ENCODE measurements at regions not wholly inside any gene's neighbourhood (a gene's known extent, or its start where the extent isn't known, plus 50 kb on each side); places are given as distances from the start of the nearest gene placed in this dataset.

DNA sequence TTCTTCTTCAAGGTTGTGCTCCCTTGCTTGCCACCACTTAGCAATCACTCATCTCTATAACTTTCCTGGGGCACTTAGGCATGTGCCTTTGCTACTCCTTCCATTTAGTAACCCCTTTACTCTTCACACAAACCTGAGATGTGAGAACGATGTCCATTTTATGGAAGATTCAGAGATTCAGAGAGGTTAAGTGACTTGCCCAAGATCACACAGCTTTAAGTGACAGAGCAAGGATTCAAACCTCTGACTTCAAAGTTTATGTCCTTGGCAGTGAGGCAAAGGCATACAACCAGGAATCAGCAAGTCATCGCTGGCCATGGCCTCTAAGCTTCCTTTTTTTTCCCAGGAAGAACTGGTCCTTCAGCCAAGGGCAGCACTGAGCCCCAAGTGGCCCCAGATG is 56.0 kb upstream of the GALNT10 start:
- Histone ChIP-seq H3K27ac (replicated peaks) (no peak overlapping the region), H3K27me3 (ENCODE audit: insufficient read depth, poor library complexity, severe bottlenecking) (peaks cover 15% of the 10 kb centered on the region), H3K4me3 (replicated peaks; ENCODE audit: insufficient read depth, low read length) (no peak overlapping the region)
- no peak for DNase-seq (ENCODE audit: low read depth in 1 of 2, low spot score in 1 of 2)
- TF ChIP-seq, protein P1, sequence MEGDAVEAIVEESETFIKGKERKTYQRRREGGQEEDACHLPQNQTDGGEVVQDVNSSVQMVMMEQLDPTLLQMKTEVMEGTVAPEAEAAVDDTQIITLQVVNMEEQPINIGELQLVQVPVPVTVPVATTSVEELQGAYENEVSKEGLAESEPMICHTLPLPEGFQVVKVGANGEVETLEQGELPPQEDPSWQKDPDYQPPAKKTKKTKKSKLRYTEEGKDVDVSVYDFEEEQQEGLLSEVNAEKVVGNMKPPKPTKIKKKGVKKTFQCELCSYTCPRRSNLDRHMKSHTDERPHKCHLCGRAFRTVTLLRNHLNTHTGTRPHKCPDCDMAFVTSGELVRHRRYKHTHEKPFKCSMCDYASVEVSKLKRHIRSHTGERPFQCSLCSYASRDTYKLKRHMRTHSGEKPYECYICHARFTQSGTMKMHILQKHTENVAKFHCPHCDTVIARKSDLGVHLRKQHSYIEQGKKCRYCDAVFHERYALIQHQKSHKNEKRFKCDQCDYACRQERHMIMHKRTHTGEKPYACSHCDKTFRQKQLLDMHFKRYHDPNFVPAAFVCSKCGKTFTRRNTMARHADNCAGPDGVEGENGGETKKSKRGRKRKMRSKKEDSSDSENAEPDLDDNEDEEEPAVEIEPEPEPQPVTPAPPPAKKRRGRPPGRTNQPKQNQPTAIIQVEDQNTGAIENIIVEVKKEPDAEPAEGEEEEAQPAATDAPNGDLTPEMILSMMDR (IDR thresholded peaks at IDR 0.05; ENCODE audit: insufficient read depth, low read length): no peak
- TF ChIP-seq, protein P2, sequence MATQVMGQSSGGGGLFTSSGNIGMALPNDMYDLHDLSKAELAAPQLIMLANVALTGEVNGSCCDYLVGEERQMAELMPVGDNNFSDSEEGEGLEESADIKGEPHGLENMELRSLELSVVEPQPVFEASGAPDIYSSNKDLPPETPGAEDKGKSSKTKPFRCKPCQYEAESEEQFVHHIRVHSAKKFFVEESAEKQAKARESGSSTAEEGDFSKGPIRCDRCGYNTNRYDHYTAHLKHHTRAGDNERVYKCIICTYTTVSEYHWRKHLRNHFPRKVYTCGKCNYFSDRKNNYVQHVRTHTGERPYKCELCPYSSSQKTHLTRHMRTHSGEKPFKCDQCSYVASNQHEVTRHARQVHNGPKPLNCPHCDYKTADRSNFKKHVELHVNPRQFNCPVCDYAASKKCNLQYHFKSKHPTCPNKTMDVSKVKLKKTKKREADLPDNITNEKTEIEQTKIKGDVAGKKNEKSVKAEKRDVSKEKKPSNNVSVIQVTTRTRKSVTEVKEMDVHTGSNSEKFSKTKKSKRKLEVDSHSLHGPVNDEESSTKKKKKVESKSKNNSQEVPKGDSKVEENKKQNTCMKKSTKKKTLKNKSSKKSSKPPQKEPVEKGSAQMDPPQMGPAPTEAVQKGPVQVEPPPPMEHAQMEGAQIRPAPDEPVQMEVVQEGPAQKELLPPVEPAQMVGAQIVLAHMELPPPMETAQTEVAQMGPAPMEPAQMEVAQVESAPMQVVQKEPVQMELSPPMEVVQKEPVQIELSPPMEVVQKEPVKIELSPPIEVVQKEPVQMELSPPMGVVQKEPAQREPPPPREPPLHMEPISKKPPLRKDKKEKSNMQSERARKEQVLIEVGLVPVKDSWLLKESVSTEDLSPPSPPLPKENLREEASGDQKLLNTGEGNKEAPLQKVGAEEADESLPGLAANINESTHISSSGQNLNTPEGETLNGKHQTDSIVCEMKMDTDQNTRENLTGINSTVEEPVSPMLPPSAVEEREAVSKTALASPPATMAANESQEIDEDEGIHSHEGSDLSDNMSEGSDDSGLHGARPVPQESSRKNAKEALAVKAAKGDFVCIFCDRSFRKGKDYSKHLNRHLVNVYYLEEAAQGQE (IDR thresholded peaks at IDR 0.05; ENCODE audit: insufficient replicate concordance, low read depth): no peak
- no peak for TF ChIP-seq POLR2AphosphoS5 (IDR thresholded peaks at IDR 0.05; ENCODE audit: low read depth)
- no peak for TF ChIP-seq GABPA (IDR thresholded peaks at IDR 0.05; ENCODE audit: low read depth)
- no peak for TF ChIP-seq SPI1 (IDR thresholded peaks at IDR 0.05; ENCODE audit: borderline replicate concordance, low read depth)

DNA sequence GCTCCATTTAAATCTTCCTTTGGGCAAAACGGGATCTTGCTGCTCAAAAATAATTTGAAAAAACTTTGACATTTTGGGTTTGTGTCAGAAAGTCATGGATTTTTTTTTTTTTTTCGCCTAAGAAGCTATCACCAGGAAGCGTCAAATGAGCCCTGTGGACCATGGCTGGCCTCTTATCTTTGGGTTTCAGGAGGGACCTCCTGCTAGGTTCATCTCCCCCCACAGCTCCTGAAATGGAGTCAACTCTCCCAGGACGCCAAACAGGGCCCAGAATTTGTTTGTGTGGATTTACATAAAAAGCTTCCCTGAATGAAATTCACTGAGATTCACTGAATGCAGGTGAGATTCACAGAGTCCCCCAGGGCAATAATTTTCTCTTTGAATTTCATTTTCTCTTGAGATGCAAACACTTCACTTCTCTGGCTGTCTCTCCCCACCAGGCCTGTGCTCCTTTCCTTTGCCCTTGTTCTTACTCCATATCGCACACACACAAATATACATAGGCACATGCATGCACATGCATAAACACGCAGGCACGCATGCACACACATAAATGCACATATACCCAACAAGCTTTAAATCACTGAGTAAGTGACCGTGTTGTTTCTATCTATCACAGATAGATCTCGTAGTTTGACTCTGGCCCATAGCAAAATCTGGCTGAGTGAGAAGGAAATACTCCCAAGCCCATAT is 55.3 kb upstream of the GALNT10 start:
- no peak for TF ChIP-seq SPI1 (IDR thresholded peaks at IDR 0.05; ENCODE audit: borderline replicate concordance, low read depth)
- TF ChIP-seq, protein P1 (IDR thresholded peaks at IDR 0.05; ENCODE audit: insufficient read depth, low read length): no peak
- TF ChIP-seq GABPA (IDR thresholded peaks at IDR 0.05; ENCODE audit: low read depth): no peak
- TF ChIP-seq POLR2AphosphoS5 (IDR thresholded peaks at IDR 0.05; ENCODE audit: low read depth): no peak
- TF ChIP-seq, protein P2 (IDR thresholded peaks at IDR 0.05; ENCODE audit: insufficient replicate concordance, low read depth): no peak
- no peak overlapping the region for H3K27ac ChIP-seq (replicated peaks)
- peaks cover 15% of the 10 kb centered on the region for H3K27me3 ChIP-seq (ENCODE audit: insufficient read depth, poor library complexity, severe bottlenecking)
- no peak overlapping the region for H3K4me3 ChIP-seq (replicated peaks; ENCODE audit: insufficient read depth, low read length)
- no peak for DNase-seq (ENCODE audit: low read depth in 1 of 2, low spot score in 1 of 2)

DNA sequence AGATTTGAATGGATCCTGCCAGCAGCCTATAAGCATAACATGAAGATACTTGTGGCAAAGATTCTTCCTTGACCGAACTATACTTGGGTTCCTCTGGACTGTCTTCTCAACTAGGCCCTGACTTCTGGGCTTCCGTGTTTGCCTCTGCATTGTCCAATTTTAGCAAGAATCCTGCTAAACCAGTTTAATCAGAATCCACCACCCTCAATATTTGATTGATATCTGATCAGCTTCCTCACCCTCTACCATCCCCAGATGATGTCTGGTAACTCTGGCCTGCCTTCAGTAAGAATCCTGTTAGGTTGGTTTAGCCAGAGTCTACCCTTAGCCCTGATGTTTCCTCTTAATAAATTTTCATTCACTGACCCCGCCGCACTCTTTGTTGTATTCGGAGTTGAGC is 54.4 kb upstream of the GALNT10 start:
- Histone ChIP-seq H3K27ac (replicated peaks) (no peak overlapping the region), H3K4me3 (replicated peaks; ENCODE audit: insufficient read depth, low read length) (no peak overlapping the region), H3K27me3 (ENCODE audit: insufficient read depth, poor library complexity, severe bottlenecking) (peaks cover 10% of the 10 kb centered on the region)
- TF ChIP-seq POLR2AphosphoS5 (IDR thresholded peaks at IDR 0.05; ENCODE audit: low read depth) (no peak), GABPA (IDR thresholded peaks at IDR 0.05; ENCODE audit: low read depth) (no peak), SPI1 (IDR thresholded peaks at IDR 0.05; ENCODE audit: borderline replicate concordance, low read depth) (no peak)
- TF ChIP-seq, protein P1 (IDR thresholded peaks at IDR 0.05; ENCODE audit: insufficient read depth, low read length): no peak
- TF ChIP-seq, protein P2 (IDR thresholded peaks at IDR 0.05; ENCODE audit: insufficient replicate concordance, low read depth): no peak
- no peak for DNase-seq (ENCODE audit: low read depth in 1 of 2, low spot score in 1 of 2)
